H9 (cell line): ENCODE measurements at regions not wholly inside any gene's neighbourhood (a gene's known extent, or its start where the extent isn't known, plus 50 kb on each side); places are given as distances from the start of the nearest gene placed in this dataset.
A peak's percentile ranks its signal among the peaks of the same experiment; 100 is the strongest.

Experiments
- DNase-seq: peaks from one replicate; pipeline ENCODE4 v3.0.0-alpha.2; 2017
- H2AFZ ChIP-seq: one replicate; pipeline ENCODE4 v1.6.1; 2013; ENCODE audit warnings: mild to moderate bottlenecking, low read length, control low read depth, moderate library complexity
- H2AK5ac ChIP-seq: 2 replicates; pipeline ENCODE4 v1.6.1; 2013; ENCODE audit warnings: low read length, control low read depth, mixed read lengths; ENCODE audit not compliant: insufficient read length
- H2BK120ac ChIP-seq: one replicate; pipeline ENCODE4 v1.6.1; 2013; ENCODE audit warnings: low read depth, mild to moderate bottlenecking, low read length, control low read depth, inconsistent platforms; ENCODE audit not compliant: poor library complexity, severe bottlenecking
- H2BK12ac ChIP-seq: 2 replicates; pipeline ENCODE4 v1.6.1; 2013; ENCODE audit warnings: low read length, control low read depth, mixed read lengths, low read depth; ENCODE audit not compliant: insufficient read length
- H2BK15ac ChIP-seq: 2 replicates; pipeline ENCODE4 v1.6.1; 2013; ENCODE audit warnings: low read depth, low read length, control low read depth
- H2BK20ac ChIP-seq: one replicate; pipeline ENCODE4 v1.6.1; 2013; ENCODE audit warnings: low read depth, mild to moderate bottlenecking, low read length, control low read depth, inconsistent platforms; ENCODE audit not compliant: poor library complexity, severe bottlenecking
- H2BK5ac ChIP-seq: 2 replicates; pipeline ENCODE4 v1.6.1; 2013; ENCODE audit warnings: low read length, control low read depth, mixed read lengths; ENCODE audit not compliant: insufficient read length
- H3K14ac ChIP-seq: 2 replicates; pipeline ENCODE4 v1.6.1; 2013; ENCODE audit warnings: low read length, control low read depth; ENCODE audit not compliant: insufficient read depth
- H3K18ac ChIP-seq: 2 replicates; pipeline ENCODE4 v1.6.1; 2013; ENCODE audit warnings: low read depth, mild to moderate bottlenecking, mixed read lengths, low read length, control low read depth; ENCODE audit not compliant: insufficient read length
- H3K23ac ChIP-seq: 2 replicates; pipeline ENCODE4 v1.6.1; 2013; ENCODE audit warnings: low read length, control low read depth, mixed read lengths, low read depth; ENCODE audit not compliant: insufficient read length
- H3K23me2 ChIP-seq: 2 replicates; pipeline ENCODE4 v1.6.1; 2013; ENCODE audit warnings: low read depth, mild to moderate bottlenecking, mixed read lengths, low read length, control low read depth; ENCODE audit not compliant: insufficient read length, poor library complexity, severe bottlenecking
- H3K27ac ChIP-seq: 2 replicates; pipeline ENCODE4 v1.5.1; 2013; ENCODE audit warnings: low read length, control low read depth, mixed read lengths, low read depth; ENCODE audit not compliant: insufficient read length
- H3K27me3 ChIP-seq: 2 replicates; pipeline ENCODE4 v1.6.1; 2013; ENCODE audit warnings: low read length, control low read depth, inconsistent platforms; ENCODE audit not compliant: insufficient read depth
- H3K4ac ChIP-seq: 2 replicates; pipeline ENCODE4 v1.6.1; 2013; ENCODE audit warnings: low read depth, mild to moderate bottlenecking, control low read depth, inconsistent platforms, low read length, moderate library complexity
- H3K4me1 ChIP-seq: 2 replicates; pipeline ENCODE4 v1.6.1; 2013; ENCODE audit warnings: low read length, control low read depth, inconsistent platforms; ENCODE audit not compliant: insufficient read depth
- H3K4me2 ChIP-seq: 2 replicates; pipeline ENCODE4 v1.6.1; 2013; ENCODE audit warnings: low read length, control low read depth, mixed read lengths; ENCODE audit not compliant: insufficient read length, insufficient read depth
- H3K56ac ChIP-seq: 2 replicates; pipeline ENCODE4 v1.6.1; 2013; ENCODE audit warnings: low read depth, mild to moderate bottlenecking, mixed read lengths, low read length, control low read depth; ENCODE audit not compliant: insufficient read length
- H3K79me1 ChIP-seq: 2 replicates; pipeline ENCODE4 v1.6.1; 2013; ENCODE audit warnings: low read depth, mild to moderate bottlenecking, moderate library complexity, low read length, control low read depth, inconsistent platforms; ENCODE audit not compliant: insufficient read depth, poor library complexity, severe bottlenecking
- H3K79me2 ChIP-seq: 2 replicates; pipeline ENCODE4 v1.6.1; 2013; ENCODE audit warnings: low read length, control low read depth, inconsistent platforms; ENCODE audit not compliant: insufficient read depth
- H3K9ac ChIP-seq: 2 replicates; pipeline ENCODE4 v1.6.1; 2013; ENCODE audit warnings: low read length, control low read depth, mixed read lengths; ENCODE audit not compliant: insufficient read length; ENCODE audit errors: extremely low read depth
- H3K9me3 ChIP-seq: one replicate; pipeline ENCODE4 v1.6.1; 2013; ENCODE audit warnings: low read depth, low read length, inconsistent platforms; ENCODE audit not compliant: control insufficient read depth
- H3T11ph ChIP-seq: one replicate; pipeline ENCODE4 v1.6.1; 2013; ENCODE audit warnings: mild to moderate bottlenecking, low read length, control low read depth, inconsistent platforms
- H4K20me1 ChIP-seq: one replicate; pipeline ENCODE4 v1.6.1; 2013; ENCODE audit not compliant: control insufficient read depth, insufficient read length, insufficient read depth
- H4K5ac ChIP-seq: 2 replicates; pipeline ENCODE4 v1.6.1; 2013; ENCODE audit warnings: low read depth, mild to moderate bottlenecking, mixed read lengths, low read length, control low read depth; ENCODE audit not compliant: insufficient read length
- H4K8ac ChIP-seq: replicated peaks from 2 replicates; pipeline ENCODE4 v1.6.1; 2013; ENCODE audit warnings: low read length, control low read depth, mixed read lengths, low read depth; ENCODE audit not compliant: insufficient read length
- H4K91ac ChIP-seq: 2 replicates; pipeline ENCODE4 v1.6.1; 2013; ENCODE audit warnings: low read depth, mild to moderate bottlenecking, moderate library complexity, mixed read lengths, low read length, control low read depth; ENCODE audit not compliant: insufficient read length
- H3K27ac Mint-ChIP-seq, 3 experiments: 2 replicates in 2 of 3; 3 replicates in 1 of 3; pipeline ENCODE4 v1.8.0; 2020 to 2021; ENCODE audit warnings: mixed read lengths in 3 of 3, mild to moderate bottlenecking in 1 of 3, moderate library complexity in 1 of 3
- H3K27me3 Mint-ChIP-seq: 2 replicates; pipeline ENCODE4 v1.8.0; 2021; ENCODE audit warnings: low read depth, mild to moderate bottlenecking, moderate library complexity, mixed read lengths
- H3K36me3 Mint-ChIP-seq, 3 experiments: 2 replicates in 2 of 3; 3 replicates in 1 of 3; pipeline ENCODE4 v1.8.0; 2020 to 2021; ENCODE audit warnings: low read depth in 3 of 3, mixed read lengths in 3 of 3; ENCODE audit not compliant: insufficient read depth in 1 of 3
- H3K4me1 Mint-ChIP-seq, 2 experiments: 2 replicates each; pipeline ENCODE4 v1.8.0; 2020; ENCODE audit warnings: mixed read lengths in 2 of 2
- H3K4me3 Mint-ChIP-seq, 2 experiments: 2 replicates in 1 of 2; 3 replicates in 1 of 2; pipeline ENCODE4 v1.8.0; 2020 to 2021; ENCODE audit warnings: mild to moderate bottlenecking in 2 of 2, mixed read lengths in 2 of 2, moderate library complexity in 1 of 2
- H3K9me3 Mint-ChIP-seq, 2 experiments: 2 replicates in 1 of 2; 3 replicates in 1 of 2; pipeline ENCODE4 v1.8.0; 2020; ENCODE audit warnings: mild to moderate bottlenecking in 2 of 2, mixed read lengths in 2 of 2, moderate library complexity in 1 of 2
- CTCF ChIP-seq: fragments of 200-600 bp; sonication (generic); conservative IDR thresholded peaks from 3 replicates; pipeline ENCODE4 v1.8.0; 2021; ENCODE audit warnings: antibody characterized with exemption, mild to moderate bottlenecking
- WGBS: extraction: QIAGEN DNeasy Blood & Tissue Kit; methylation state at CpG from one replicate; pipeline ENCODE4 v1.1.7; 2013; ENCODE audit warnings: missing lambda C conversion rate, low lambda C conversion rate, mixed read lengths; ENCODE audit not compliant: insufficient read length; ENCODE audit errors: extremely low coverage; 5-methylcytosine and 5-hydroxymethylcytosine counted together

- no peak overlapping the region for H3K4ac ChIP-seq
- H3K27me3 ChIP-seq: no peaks in the 10 kb centered on the region
- no peak overlapping the region for H4K91ac ChIP-seq
- no peak overlapping the region for H4K5ac ChIP-seq
- H3K9ac ChIP-seq: no peak overlapping the region
- H3K27ac ChIP-seq: no peak overlapping the region
- H3K4me1 ChIP-seq: no peaks in the 10 kb centered on the region
- no peak overlapping the region for H2AFZ ChIP-seq
- H2BK120ac ChIP-seq: no peak overlapping the region
- H3K4me2 ChIP-seq: no peak overlapping the region
- no peaks in the 10 kb centered on the region for H3K23me2 ChIP-seq
- no peaks in the 10 kb centered on the region for H3K9me3 ChIP-seq
- no peak overlapping the region for H3K18ac ChIP-seq
- no peak overlapping the region for H2BK20ac ChIP-seq
- no peak overlapping the region for H3K14ac ChIP-seq
- Mint-ChIP-seq H3K9me3 (peaks cover 0 to 2% of the 10 kb centered on the region in 2 experiments; a peak in 1 of 5 replicates), H3K27ac (no peak overlapping the region), H3K36me3 (peaks cover 0 to 6% (median 0%) of the 10 kb centered on the region in 3 experiments; a peak in 2 of 7 replicates), H3K4me1 (peaks cover 10 to 12% of the 10 kb centered on the region in 2 experiments), H3K27me3 (peaks cover 6% of the 10 kb centered on the region), H3K4me3 (no peak overlapping the region)
- H2BK12ac ChIP-seq: no peak overlapping the region
- DNase-seq: peak; percentile 18
- H2BK5ac ChIP-seq: no peak overlapping the region
- no peak overlapping the region for H2AK5ac ChIP-seq
- H2BK15ac ChIP-seq: no peak overlapping the region
- no peak overlapping the region for H3K56ac ChIP-seq
- no peaks in the 10 kb centered on the region for H4K20me1 ChIP-seq
- H4K8ac ChIP-seq: no peak overlapping the region
- H3T11ph ChIP-seq: no peak overlapping the region
- no peaks in the 10 kb centered on the region for H3K79me1 ChIP-seq
- no CpG with 5 or more reads among the region's 24 CpGs for WGBS
- no peak overlapping the region for H3K23ac ChIP-seq
- TF ChIP-seq CTCF: no peak
- H3K79me2 ChIP-seq: no peaks in the 10 kb centered on the region
Observed at GRCh38 chr22:49400136-49400940, 427.3 kb downstream of the BRD1 start.
